22Rv1 (cell line): ENCODE measurements at regions not wholly inside any gene's neighbourhood (a gene's known extent, or its start where the extent isn't known, plus 50 kb on each side); places are given as distances from the start of the nearest gene placed in this dataset.

Experiments used
- CTCF ChIP-seq: fragments of 450-650 bp; IDR thresholded peaks from 2 replicates; pipeline ENCODE4 v1.5.1; 2017; ENCODE audit warnings: mild to moderate bottlenecking
- ZFX ChIP-seq: fragments of 450-650 bp; IDR thresholded peaks from 2 replicates; pipeline ENCODE4 v1.6.1; 2017; ENCODE audit warnings: antibody characterized with exemption, borderline replicate concordance

- TF ChIP-seq CTCF (no peak), ZFX (no peak)
Observed at GRCh38 chr2:167803449-167803988, 443.9 kb downstream of the STK39 start.
